HG03108 (cell line): ENCODE measurements at regions not wholly inside any gene's neighbourhood (a gene's known extent, or its start where the extent isn't known, plus 50 kb on each side); places are given as distances from the start of the nearest gene placed in this dataset.
A peak's percentile ranks its signal among the peaks of the same experiment; 100 is the strongest.

Experiments used
- ATAC-seq: cut with Tn5 transposase; IDR thresholded peaks from one replicate; pipeline ENCODE4 v1.9.1; 2021; ENCODE audit warnings: moderate library complexity; ENCODE audit not compliant: unreplicated experiment

- no peak for ATAC-seq
These were observed 390.5 kb downstream of the QKI start for GRCh38 chr6:163804991-163805390.

GRCh38 chr6:163802267-163802666 is 387.7 kb downstream of the QKI start:
- no peak for ATAC-seq

DNA sequence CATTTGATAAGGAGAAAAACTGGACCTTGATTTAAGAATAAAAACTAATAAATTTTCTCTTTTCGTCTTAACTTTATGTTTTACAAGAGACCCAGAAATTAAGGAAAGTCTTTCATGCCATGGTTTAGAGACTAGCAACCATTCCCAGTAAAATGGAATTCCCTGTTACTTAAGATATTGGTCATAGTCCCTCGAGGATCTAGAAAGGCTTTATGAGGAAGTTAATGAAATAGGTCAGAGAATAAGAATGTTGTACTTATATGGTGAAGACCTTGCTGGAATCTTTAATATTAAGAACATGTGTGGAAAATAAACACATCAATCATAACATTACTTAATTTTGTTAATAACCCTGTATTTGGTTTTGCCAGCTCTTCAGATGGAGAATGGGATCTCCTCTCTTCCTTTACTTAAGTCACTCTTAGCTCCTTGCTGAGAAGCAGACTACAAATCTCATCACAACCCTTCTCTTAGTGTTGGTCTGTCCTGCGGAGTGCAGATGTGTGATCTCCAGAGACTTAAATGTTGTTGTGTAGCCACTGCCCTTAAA is 382.9 kb downstream of the QKI start:
- no peak for ATAC-seq

GRCh38 chr6:163793011-163793983 is 378.8 kb downstream of the QKI start:
- ATAC-seq, result peak; percentile 89

GRCh38 chr6:163790266-163790840 is 375.8 kb downstream of the QKI start:
- ATAC-seq, result no peak

DNA sequence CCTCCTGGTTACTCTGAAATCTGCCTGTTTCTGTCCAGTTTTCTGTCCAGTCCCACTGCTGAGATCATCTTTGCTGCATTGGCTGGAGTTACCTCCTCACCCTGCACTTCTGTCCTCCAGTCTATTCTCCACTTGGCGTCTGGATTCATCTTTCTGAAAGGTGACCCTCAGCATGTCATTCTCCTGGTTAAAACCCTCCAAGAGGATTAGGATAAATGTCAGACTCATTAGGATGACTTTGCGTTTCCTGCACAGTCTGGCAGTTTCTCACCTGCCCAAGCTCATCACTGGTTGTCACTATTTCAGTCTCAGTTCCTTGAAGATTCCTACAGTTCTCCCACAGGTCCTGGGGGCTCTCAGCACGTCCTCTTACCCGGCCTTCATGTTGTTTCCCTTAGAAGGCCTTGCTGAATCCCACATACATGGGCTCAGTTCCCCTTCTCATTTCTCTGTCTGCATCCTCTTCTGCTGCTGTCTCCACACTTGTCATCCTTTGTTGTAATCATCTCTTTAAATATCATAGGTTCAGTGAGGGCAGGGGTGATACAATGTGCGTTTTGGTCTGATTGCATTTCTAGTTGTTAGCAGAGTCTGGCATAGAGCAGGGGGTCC is 374.8 kb downstream of the QKI start:
- no peak for ATAC-seq

DNA sequence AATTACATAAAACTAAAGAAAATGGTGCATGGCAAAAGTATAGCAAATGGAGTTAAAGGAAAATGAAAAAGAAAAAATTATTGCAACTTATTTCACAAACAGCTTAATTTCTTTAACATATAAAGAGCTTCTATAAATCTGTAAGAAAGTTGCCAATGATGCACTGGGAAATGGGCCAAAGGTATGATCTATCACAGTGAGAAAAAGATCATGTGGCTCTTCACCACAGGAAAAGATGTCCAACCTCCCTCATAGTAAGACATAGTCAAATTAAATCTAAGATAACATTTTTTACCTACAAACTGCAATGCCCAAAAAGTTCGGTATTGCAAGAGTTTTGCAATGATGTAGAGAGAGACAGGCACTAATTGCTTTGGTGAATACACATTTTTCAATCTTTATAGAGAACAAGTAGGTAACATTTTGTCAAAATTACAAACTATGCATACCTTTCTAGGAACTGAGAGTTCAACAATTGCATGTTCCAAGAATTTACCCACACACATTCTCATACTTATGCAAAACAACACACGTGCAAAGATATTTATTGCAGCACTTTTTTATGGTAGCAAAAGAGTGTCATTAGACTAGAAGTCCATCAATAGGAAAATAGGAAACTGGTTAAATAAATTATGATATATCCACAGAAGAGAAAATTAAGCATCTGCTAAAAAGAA is 372.6 kb downstream of the QKI start:
- ATAC-seq, result no peak

GRCh38 chr6:163782436-163783003 is 368.0 kb downstream of the QKI start:
- peak; percentile 88 for ATAC-seq

DNA sequence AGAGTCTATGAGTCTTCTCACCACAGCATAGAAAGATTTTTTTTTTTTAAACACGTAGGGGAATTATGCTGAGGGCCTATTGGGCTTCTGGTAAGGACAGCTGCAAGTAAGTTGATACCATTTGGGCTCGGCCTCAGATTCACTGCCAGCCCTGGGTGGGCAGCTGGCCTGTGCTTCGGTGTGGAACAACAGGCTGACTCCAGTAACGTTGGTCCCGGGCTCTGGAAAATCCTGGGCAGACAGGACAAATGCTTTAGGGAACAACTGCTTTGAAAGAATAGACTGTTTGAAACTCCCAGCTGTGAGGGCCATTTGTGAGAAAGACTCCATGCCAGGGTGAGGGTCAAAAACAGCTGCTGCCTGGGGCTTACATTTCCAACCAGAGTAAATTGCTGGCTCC is 366.5 kb downstream of the QKI start:
- no peak for ATAC-seq

GRCh38 chr6:163779727-163780284 is 365.3 kb downstream of the QKI start:
- ATAC-seq, result no peak

GRCh38 chr6:163777716-163778115 is 363.2 kb downstream of the QKI start:
- no peak for ATAC-seq

- ATAC-seq, result no peak
These were observed 362.6 kb downstream of the QKI start for GRCh38 chr6:163776906-163777686.

- no peak for ATAC-seq
These were observed 361.8 kb downstream of the QKI start for GRCh38 chr6:163776196-163776905.

GRCh38 chr6:163775313-163775712 is 360.8 kb downstream of the QKI start:
- ATAC-seq, result no peak

- no peak for ATAC-seq
These were observed 360.0 kb downstream of the QKI start for GRCh38 chr6:163774485-163774884.

DNA sequence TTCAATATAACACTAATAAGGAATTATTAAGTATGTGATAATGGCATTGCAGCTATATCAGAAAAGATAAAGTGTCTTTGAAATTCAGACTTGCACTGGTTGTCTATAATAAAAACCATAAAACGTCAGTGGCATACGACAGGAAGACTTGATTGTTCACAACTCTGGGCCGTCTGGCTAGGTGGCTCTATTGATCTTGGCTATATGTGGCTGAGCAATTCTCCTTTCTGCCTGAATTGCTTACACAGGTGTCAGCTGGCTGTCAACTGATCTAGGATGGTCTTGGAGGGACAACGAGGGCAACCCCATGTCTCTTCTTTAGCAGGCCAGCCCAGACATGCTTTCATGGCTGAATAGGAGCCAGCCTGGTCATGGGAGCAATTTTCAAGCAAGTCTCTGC is 359.1 kb downstream of the QKI start:
- ATAC-seq, result no peak

- ATAC-seq, result no peak
These were observed 358.2 kb downstream of the QKI start for GRCh38 chr6:163772701-163773100.

DNA sequence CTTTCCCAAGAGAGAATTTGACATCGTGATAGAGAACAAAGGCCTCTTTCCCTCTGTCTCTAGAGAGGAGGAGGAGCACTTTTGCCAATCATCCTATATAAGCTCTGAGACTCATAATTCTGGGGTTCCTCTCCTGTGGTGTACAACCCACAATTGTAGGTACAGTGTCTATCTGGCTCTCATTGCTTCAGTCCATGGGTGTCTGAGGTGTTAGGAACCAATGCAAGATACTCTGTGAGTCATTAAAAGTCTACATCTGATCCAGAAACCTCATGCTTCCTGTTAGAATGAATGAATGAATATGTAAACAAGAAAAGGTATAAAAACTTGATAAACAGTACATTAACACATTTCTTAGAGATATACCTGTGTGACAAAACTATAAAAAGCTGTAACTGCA is 356.7 kb downstream of the QKI start:
- no peak for ATAC-seq

DNA sequence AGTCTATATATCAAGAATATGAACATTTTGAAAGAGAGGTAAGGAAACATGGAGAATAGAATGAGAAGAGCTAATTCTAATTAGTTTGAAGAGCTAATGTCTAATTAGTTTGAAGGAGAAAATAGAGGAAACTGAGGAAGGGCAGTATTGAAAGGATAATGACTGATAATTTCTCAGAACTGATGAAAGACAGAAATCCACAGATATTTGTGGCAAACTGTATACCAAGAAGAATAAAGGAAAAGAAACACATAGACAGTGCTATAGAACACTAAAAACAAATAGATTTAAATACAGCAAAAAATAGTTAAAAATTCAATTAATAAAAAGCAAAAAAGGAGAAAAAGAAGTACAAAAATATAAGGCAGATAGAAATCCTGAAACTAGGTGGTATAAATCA is 354.4 kb downstream of the QKI start:
- no peak for ATAC-seq
